ENCODE measurements at regions not wholly inside any gene's neighbourhood (a gene's known extent, or its start where the extent isn't known, plus 50 kb on each side); places are given as distances from the start of the nearest gene placed in this dataset.

DNA sequence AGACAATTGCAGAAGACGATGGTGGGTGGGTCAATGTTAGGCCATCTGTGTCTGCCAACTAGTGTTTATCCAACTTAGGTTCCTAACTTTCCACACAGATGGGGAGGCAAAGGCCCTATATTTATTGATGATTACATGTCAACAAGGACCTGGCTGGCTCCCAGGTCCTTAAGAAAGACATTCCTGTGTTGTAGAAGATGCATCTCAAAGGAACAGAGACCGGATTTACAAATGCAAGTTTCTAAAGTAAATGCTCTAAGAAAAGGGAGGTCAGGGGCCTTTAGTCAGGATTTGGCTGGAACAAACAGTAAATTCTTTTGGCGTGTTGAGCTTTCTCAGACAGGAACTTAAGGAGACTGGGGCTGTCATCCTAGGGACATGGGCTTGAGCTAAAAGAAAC lies 175.0 kb downstream of the SH3BP4 start:
- no peak for TF ChIP-seq CTCF (IDR thresholded peaks at IDR 0.05; ENCODE audit: insufficient read depth, low read length)
- TF ChIP-seq POLR2AphosphoS5 (IDR thresholded peaks at IDR 0.05; ENCODE audit: low read depth) = no peak
